ENCODE measurements at regions not wholly inside any gene's neighbourhood (a gene's known extent, or its start where the extent isn't known, plus 50 kb on each side); places are given as distances from the start of the nearest gene placed in this dataset.

- Mint-ChIP-seq H3K9me3 (peaks cover 4% of the 10 kb centered on the region), H3K4me3 (no peak overlapping the region), H3K27me3 (ENCODE audit: low read depth) (peaks cover 16% of the 10 kb centered on the region), H3K27ac (ENCODE audit: unreplicated experiment) (no peak overlapping the region), H3K4me1 (no peaks in the 10 kb centered on the region), H3K36me3 (ENCODE audit: low read depth) (no peaks in the 10 kb centered on the region)
- DNase-seq (ENCODE audit: low read depth, low spot score): no peak
- TF ChIP-seq CTCF (conservative IDR thresholded peaks at IDR 0.05): no peak
Observed at GRCh38 chr5:175159956-175160355, 284.0 kb downstream of the DRD1 start.

GRCh38 chr5:175148636-175149172 lies 295.3 kb downstream of the DRD1 start:
- no peak overlapping the region for H3K27ac Mint-ChIP-seq (ENCODE audit: unreplicated experiment)
- peaks cover 16% of the 10 kb centered on the region for H3K9me3 Mint-ChIP-seq
- TF ChIP-seq CTCF (conservative IDR thresholded peaks at IDR 0.05): no peak
- no peak for DNase-seq (ENCODE audit: low read depth, low spot score)
- H3K4me3 Mint-ChIP-seq: no peak overlapping the region
- no peaks in the 10 kb centered on the region for H3K4me1 Mint-ChIP-seq
- peaks cover 6% of the 10 kb centered on the region for H3K36me3 Mint-ChIP-seq (ENCODE audit: low read depth)
- H3K27me3 Mint-ChIP-seq (ENCODE audit: low read depth): no peaks in the 10 kb centered on the region

- no peak for TF ChIP-seq CTCF (conservative IDR thresholded peaks at IDR 0.05)
- Mint-ChIP-seq H3K4me1 (no peaks in the 10 kb centered on the region), H3K27me3 (ENCODE audit: low read depth) (no peaks in the 10 kb centered on the region), H3K36me3 (ENCODE audit: low read depth) (peaks cover 3% of the 10 kb centered on the region), H3K4me3 (no peak overlapping the region), H3K27ac (ENCODE audit: unreplicated experiment) (no peak overlapping the region), H3K9me3 (peaks cover 12% of the 10 kb centered on the region)
- DNase-seq (ENCODE audit: low read depth, low spot score): no peak
Observed at GRCh38 chr5:175146733-175147132, 297.2 kb downstream of the DRD1 start.

GRCh38 chr5:175141421-175141820 lies 302.6 kb downstream of the DRD1 start:
- peaks cover 3% of the 10 kb centered on the region for H3K36me3 Mint-ChIP-seq (ENCODE audit: low read depth)
- peaks cover 2% of the 10 kb centered on the region for H3K27me3 Mint-ChIP-seq (ENCODE audit: low read depth)
- no peak for DNase-seq (ENCODE audit: low read depth, low spot score)
- H3K9me3 Mint-ChIP-seq: peaks cover 7% of the 10 kb centered on the region
- H3K4me1 Mint-ChIP-seq: no peaks in the 10 kb centered on the region
- H3K4me3 Mint-ChIP-seq: no peak overlapping the region
- H3K27ac Mint-ChIP-seq (ENCODE audit: unreplicated experiment): no peak overlapping the region
- no peak for TF ChIP-seq CTCF (conservative IDR thresholded peaks at IDR 0.05)

GRCh38 chr5:175133185-175133584 lies 310.8 kb downstream of the DRD1 start:
- no peak for TF ChIP-seq CTCF (conservative IDR thresholded peaks at IDR 0.05)
- H3K27ac Mint-ChIP-seq (ENCODE audit: unreplicated experiment): no peak overlapping the region
- H3K9me3 Mint-ChIP-seq: no peaks in the 10 kb centered on the region
- no peak for DNase-seq (ENCODE audit: low read depth, low spot score)
- H3K4me3 Mint-ChIP-seq: no peak overlapping the region
- peaks cover 10% of the 10 kb centered on the region for H3K27me3 Mint-ChIP-seq (ENCODE audit: low read depth)
- peaks cover 4% of the 10 kb centered on the region for H3K36me3 Mint-ChIP-seq (ENCODE audit: low read depth)
- H3K4me1 Mint-ChIP-seq: peaks cover 3% of the 10 kb centered on the region

GRCh38 chr5:175131432-175131831 lies 312.6 kb downstream of the DRD1 start:
- Mint-ChIP-seq H3K36me3 (ENCODE audit: low read depth) (peaks cover 4% of the 10 kb centered on the region), H3K4me1 (peaks cover 3% of the 10 kb centered on the region), H3K27me3 (ENCODE audit: low read depth) (peaks cover 10% of the 10 kb centered on the region), H3K4me3 (no peak overlapping the region), H3K27ac (ENCODE audit: unreplicated experiment) (no peak overlapping the region), H3K9me3 (no peaks in the 10 kb centered on the region)
- no peak for DNase-seq (ENCODE audit: low read depth, low spot score)
- no peak for TF ChIP-seq CTCF (conservative IDR thresholded peaks at IDR 0.05)

Measured in neural crest cell (in vitro differentiated cells).